ENCODE measurements at regions not wholly inside any gene's neighbourhood (a gene's known extent, or its start where the extent isn't known, plus 50 kb on each side); places are given as distances from the start of the nearest gene placed in this dataset.
"Not testable (repeated sequence)": the region's sequence is repeated elsewhere in the genome, so short reads cannot be mapped to it uniquely, and the experiment has no call there.

DNA sequence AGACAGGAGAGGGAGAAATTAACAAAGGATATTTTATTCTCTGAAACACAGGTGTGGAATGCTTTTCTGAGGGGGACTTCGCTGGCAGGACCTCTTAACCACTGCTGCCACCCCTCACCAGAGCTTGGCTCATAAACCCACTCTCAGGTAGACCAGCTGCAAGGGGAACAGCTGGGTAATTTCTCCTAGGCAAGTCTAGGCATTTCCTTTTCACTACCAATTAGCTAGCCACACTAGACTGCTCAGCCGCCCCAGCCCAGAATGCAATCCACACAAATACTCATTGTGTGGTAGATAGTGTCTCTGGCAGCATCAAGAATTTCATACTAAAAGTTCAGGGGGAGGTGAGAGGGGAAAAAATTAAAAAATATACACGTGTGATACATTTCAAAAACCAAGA is 267.6 kb upstream of the ID4 start:
- DNase-seq, result no peak

- DNase-seq, result no peak
These were observed 266.0 kb upstream of the ID4 start for GRCh38 chr6:19571176-19571575.

GRCh38 chr6:19578481-19578880 is 258.7 kb upstream of the ID4 start:
- DNase-seq, result no peak

- not testable (repeated sequence) for DNase-seq
These were observed 253.0 kb upstream of the ID4 start for GRCh38 chr6:19584207-19584606.

GRCh38 chr6:19587238-19587942 is 249.8 kb upstream of the ID4 start:
- no peak for DNase-seq

- DNase-seq, result no peak
These were observed 246.6 kb upstream of the ID4 start for GRCh38 chr6:19590501-19591131.

DNA sequence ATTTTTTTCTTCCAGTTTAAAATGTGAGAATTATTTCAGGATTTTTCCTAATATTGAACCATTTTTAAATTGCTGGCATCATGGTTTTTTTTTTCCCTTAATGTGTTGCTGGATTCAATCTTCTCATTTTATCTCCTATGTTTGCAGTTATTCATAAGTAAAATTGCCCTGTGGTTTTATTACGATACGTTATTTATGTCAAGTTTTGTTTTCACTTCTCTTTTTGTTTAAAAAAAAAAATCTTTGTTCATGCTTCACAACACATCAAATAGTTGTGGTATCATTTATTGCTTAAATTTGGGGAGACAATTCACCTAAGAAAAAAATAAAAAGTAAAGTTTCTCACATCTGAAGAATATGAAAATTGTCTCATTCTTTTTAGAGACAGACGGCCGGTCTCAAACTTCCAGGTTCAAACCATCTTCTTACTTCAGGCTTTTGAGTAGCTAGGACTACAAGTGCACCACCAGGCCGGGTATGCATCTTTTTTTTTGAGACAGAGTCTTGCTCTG is 239.3 kb upstream of the ID4 start:
- no peak for DNase-seq

- no peak for DNase-seq
These were observed 237.2 kb upstream of the ID4 start for GRCh38 chr6:19599796-19600464.

- DNase-seq, result no peak
These were observed 234.6 kb upstream of the ID4 start for GRCh38 chr6:19602434-19603013.

DNA sequence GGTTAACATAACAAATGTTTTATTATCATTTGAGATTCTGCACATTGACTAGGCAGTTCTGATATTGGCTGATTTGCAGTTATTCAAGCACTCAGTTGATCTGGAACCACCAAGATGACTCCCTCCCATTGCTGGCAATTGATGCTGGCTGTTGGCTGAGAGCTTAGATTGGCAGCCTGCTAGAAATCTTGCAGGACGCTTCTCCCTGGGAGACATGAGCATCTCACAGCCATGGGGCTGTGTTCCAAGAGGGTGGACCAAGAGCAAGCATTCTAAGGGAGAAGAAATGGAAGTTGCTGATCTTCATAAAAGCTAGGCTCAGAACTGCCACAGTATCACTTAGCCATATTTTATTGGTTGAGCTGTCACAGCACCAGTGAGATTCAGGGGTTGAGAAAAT is 233.4 kb upstream of the ID4 start:
- no peak for DNase-seq

GRCh38 chr6:19605624-19606023 is 231.5 kb upstream of the ID4 start:
- no peak for DNase-seq

- DNase-seq, result no peak
These were observed 228.6 kb upstream of the ID4 start for GRCh38 chr6:19608546-19608945.

GRCh38 chr6:19609972-19610641 is 227.1 kb upstream of the ID4 start:
- no peak for DNase-seq

GRCh38 chr6:19612672-19613466 is 224.3 kb upstream of the ID4 start:
- not testable (repeated sequence) for DNase-seq

GRCh38 chr6:19613678-19614077 is 223.5 kb upstream of the ID4 start:
- DNase-seq, result no peak

GRCh38 chr6:19616022-19616421 is 221.1 kb upstream of the ID4 start:
- no peak for DNase-seq

DNA sequence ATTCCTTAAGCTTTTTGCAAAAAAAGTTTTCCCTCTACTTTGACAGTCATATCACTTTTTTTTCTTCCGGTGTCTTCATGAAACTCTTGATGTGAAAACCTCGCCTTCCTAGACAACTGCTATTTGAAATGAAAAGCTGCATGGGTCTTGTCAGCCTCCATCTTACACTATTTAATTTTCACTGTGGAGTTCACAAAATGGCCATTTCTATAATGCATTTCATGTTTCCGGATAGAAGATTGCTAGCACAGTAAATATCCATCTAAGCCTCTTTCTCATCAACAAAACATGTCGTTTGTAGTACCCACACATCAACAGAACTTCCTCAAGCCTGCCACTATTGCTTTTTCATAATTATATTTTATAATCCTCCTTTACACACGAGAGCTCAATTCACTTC is 204.9 kb upstream of the ID4 start:
- no peak for DNase-seq

DNA sequence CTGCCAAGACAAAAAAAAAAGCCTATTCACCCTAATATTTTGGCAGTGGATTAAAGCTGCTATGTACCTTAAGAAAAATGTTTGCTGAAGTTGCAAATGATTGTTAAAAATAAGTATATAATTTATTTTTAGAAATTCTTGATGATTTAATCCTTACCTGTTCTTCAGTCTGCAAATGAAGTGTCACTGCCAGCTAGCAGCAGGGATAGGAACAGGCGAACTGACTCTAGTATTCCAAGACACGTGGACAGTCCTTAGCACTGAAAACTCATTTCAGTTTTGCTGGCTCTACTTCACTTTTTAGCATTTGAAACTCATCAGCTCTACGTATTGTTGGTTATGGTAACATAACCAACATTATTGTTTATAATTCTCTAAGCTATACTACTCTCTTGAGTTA is 204.4 kb upstream of the ID4 start:
- DNase-seq, result no peak

DNA sequence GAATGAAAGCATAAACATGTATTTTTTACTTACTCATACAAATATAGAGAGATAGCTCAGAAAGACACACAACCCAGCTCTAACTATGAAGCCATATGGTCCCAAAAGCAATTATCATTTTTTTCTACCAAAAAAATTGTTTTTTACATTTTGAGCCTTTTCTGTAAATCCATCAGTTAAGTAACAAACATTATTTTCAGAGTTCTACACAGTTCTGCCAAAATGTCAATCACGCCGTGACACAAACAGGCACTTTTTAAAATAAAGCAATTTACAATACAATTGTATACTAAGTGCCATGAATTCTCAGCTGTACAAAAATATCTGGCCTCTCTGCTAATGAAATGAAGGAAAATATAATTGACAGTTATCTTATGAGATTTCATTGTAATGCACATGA is 201.4 kb upstream of the ID4 start:
- DNase-seq, result no peak

DNA sequence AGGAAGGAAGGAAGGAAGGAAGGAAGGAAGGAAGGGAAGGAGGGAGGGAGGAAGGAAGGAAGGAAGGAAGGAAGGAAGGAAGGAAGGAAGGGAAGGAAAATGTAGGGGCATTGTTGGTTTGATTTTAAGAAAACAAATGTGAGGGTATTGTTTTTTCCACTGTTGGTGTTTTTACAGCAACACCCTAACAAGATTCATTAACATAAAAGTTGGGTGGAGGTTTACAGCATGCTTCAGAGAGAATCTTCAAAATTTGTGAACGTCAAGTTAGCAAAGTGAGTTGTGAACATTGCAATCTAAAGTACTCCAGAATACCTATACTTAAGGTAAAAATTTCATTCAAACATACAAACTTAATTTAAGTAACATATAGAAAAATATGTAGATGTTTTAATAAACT is 200.2 kb upstream of the ID4 start:
- no peak for DNase-seq

GRCh38 chr6:19638931-19639330 is 198.2 kb upstream of the ID4 start:
- DNase-seq, result no peak

GRCh38 chr6:19643287-19643686 is 193.9 kb upstream of the ID4 start:
- no peak for DNase-seq
